ENCODE measurements at regions not wholly inside any gene's neighbourhood (a gene's known extent, or its start where the extent isn't known, plus 50 kb on each side); places are given as distances from the start of the nearest gene placed in this dataset.

- TF ChIP-seq FOXK2 (IDR thresholded peaks at IDR 0.05) (no peak), FOXM1 (IDR thresholded peaks at IDR 0.05; ENCODE audit: borderline replicate concordance) (no peak), SP1 (IDR thresholded peaks at IDR 0.05) (no peak)
Observed at GRCh38 chr9:92228628-92229027, 64.9 kb downstream of the IARS1 start.

Measured in HEK293T (cell line).